GM10248 (cell line): ENCODE measurements at regions not wholly inside any gene's neighbourhood (a gene's known extent, or its start where the extent isn't known, plus 50 kb on each side); places are given as distances from the start of the nearest gene placed in this dataset.

Experiments
- CTCF ChIA-PET: fragments of 300-600 bp; sonication (Branson Sonifier 250); formaldehyde crosslinking; extraction: SDS; loops from one replicate; lab custom pipeline; 2021; ENCODE audit warnings: antibody characterized with exemption; lab: Yijun Ruan, JAX
- POLR2A ChIA-PET: fragments of 350-650 bp; sonication (Branson Sonifier 250); formaldehyde crosslinking; extraction: SDS; loops from one replicate; lab custom pipeline; 2020; ENCODE audit warnings: antibody characterized with exemption; lab: Yijun Ruan, JAX
- DNase-seq: peaks from one replicate; pipeline ENCODE4 v3.0.0; 2012; ENCODE audit errors: extremely low spot score
- TF ChIP-seq, protein P1 (sequence below): IDR thresholded peaks from 2 replicates; pipeline ENCODE4 v1.5.1; 2012; ENCODE audit warnings: mild to moderate bottlenecking, low read depth; ENCODE audit errors: extremely low read depth, missing control alignments, control extremely low read depth

GRCh38 chr17:11086646-11087340 lies 154.2 kb upstream of the SHISA6 start:
- no peak for DNase-seq
- CTCF ChIA-PET, result no interaction called here
- POLR2A ChIA-PET, result no interaction called here
- TF ChIP-seq, protein P1, sequence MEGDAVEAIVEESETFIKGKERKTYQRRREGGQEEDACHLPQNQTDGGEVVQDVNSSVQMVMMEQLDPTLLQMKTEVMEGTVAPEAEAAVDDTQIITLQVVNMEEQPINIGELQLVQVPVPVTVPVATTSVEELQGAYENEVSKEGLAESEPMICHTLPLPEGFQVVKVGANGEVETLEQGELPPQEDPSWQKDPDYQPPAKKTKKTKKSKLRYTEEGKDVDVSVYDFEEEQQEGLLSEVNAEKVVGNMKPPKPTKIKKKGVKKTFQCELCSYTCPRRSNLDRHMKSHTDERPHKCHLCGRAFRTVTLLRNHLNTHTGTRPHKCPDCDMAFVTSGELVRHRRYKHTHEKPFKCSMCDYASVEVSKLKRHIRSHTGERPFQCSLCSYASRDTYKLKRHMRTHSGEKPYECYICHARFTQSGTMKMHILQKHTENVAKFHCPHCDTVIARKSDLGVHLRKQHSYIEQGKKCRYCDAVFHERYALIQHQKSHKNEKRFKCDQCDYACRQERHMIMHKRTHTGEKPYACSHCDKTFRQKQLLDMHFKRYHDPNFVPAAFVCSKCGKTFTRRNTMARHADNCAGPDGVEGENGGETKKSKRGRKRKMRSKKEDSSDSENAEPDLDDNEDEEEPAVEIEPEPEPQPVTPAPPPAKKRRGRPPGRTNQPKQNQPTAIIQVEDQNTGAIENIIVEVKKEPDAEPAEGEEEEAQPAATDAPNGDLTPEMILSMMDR, result no peak

DNA sequence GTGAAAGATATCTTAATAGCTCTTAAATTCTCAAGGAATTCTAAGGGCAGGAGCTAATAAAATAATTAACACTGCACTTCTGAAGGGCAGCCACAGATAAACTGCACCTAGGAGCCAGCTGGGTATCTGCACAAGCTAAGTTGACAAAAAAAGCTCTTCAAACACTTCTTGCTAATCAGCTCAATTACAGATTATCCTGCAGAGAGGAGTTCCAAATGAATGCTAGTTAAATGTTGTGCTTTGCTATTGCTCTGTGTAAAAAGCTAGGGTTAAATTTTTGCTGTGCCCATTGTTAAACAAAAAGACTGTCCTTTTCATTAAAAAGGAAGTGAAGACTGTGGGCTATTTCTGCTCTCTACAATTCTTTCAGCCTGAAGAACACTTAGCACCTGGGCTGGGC lies 158.5 kb upstream of the SHISA6 start:
- TF ChIP-seq, protein P1, result no peak
- DNase-seq, result no peak
- CTCF ChIA-PET, result interaction anchor here (1.3 kb wide), 1 partner anchor 24 kb away, joined by 3 read pairs; no protein-coding TSS in a partner anchor
- POLR2A ChIA-PET, result no interaction called here

- no peak for DNase-seq
- CTCF ChIA-PET, result no interaction called here
- POLR2A ChIA-PET, result no interaction called here
- TF ChIP-seq, protein P1, result no peak
Observed at GRCh38 chr17:11081342-11081741, 159.7 kb upstream of the SHISA6 start.

GRCh38 chr17:11077673-11078072 lies 163.3 kb upstream of the SHISA6 start:
- CTCF ChIA-PET, result no interaction called here
- POLR2A ChIA-PET, result no interaction called here
- DNase-seq, result no peak
- TF ChIP-seq, protein P1, result no peak

DNA sequence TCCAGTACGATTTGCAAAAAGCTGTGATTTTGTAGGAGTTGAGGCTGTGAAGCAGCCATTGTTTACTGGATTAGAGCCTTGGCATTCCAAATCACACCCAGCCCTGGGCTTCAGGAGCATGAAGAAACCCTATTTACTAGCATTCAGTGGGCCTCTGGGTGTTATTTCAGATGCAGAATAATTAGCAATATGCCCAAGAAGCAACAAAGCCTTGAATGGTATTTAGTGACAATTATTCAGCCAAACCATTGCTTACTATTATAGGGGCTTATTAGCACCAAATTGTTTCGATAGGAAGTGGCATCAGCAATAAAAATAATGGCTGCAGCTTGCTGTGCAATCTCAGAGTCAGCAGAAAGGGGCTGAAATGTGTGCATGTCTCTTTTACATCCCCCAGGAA lies 166.6 kb upstream of the SHISA6 start:
- TF ChIP-seq, protein P1, result no peak
- CTCF ChIA-PET, result no interaction called here

DNA sequence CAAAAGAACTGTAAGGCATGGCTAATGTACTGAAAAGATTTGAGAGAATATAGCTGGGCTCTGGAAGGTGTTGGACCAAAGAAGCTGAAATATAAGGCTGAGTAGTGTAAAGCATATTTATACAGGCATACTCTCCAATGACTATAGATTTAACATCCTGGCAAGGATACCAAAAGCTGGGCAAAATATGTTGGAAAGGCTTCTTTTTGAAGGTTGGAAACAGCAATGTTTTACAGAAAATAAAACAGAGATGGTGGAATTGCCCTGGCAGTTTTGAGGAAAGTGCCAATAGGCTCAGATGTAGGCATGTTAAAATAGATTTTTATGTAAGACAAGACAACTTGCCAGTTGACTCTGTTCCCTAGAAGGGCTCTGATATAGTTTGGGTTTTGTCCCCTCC lies 184.1 kb upstream of the SHISA6 start:
- POLR2A ChIA-PET, result no interaction called here
- CTCF ChIA-PET, result no interaction called here
- TF ChIP-seq, protein P1, result no peak
- no peak for DNase-seq

More for the DNA sequence above, 166.6 kb upstream of the SHISA6 start:
- no peak for DNase-seq
- POLR2A ChIA-PET, result no interaction called here

DNA sequence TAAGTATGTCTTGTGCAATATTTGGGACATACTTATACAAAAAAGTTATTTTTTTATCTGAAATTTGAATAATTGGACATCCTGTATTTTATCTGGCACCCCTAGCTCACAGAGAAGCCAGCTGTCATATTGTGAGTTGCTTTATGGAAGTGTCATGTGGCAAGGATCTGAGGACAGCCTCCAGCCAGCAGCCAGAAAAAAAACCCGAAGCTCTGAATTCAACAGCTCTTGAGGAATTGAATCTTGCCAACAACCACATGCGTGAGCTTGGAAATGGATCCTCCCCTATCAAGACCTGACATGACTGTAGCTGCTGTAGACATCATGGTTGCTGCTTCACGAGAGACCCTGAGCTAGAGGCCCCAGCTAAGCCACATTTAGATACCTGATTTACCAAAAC lies 187.2 kb upstream of the SHISA6 start:
- TF ChIP-seq, protein P1, result no peak
- DNase-seq, result no peak
- ChIA-PET POLR2A (no interaction called here), CTCF (no interaction called here)
